ENCODE measurements at regions not wholly inside any gene's neighbourhood (a gene's known extent, or its start where the extent isn't known, plus 50 kb on each side); places are given as distances from the start of the nearest gene placed in this dataset.
"Not testable (repeated sequence)": the region's sequence is repeated elsewhere in the genome, so short reads cannot be mapped to it uniquely, and the experiment has no call there.

- H3K9me3 ChIP-seq, result no peaks in the 10 kb centered on the region
- H3K27me3 ChIP-seq, result no peaks in the 10 kb centered on the region
- H3K4me1 ChIP-seq, result peaks cover 0 to 13% (median 0%) of the 10 kb centered on the region in 4 donors
- DNase-seq, result peak in 1 of 2 donors; percentile 42
- H3K4me3 ChIP-seq, result peak overlapping the region in 3 of 4 donors; percentile 13 to 28 (median 17)
- peak overlapping the region; percentile 52 to 81 (median 66) for H3K27ac ChIP-seq
- TF ChIP-seq CTCF (IDR thresholded peaks at IDR 0.05) (no peak), EP300 (IDR thresholded peaks at IDR 0.05) (peak in 1 of 4 donors; percentile 1)
- 64 to 80% methylated on average over 16 of the region's 16 CpGs for WGBS, 2 donors
- peak; percentile 40 to 71 for ATAC-seq (ENCODE audit: low FRiP score in 2 of 2)
- no peaks in the 10 kb centered on the region for H3K36me3 ChIP-seq
These were observed 64.4 kb upstream of the TMEM170B start for GRCh38 chr6:11473008-11473740.

GRCh38 chr6:11471261-11471660 is 66.3 kb upstream of the TMEM170B start:
- H3K27me3 ChIP-seq, result no peaks in the 10 kb centered on the region
- H3K36me3 ChIP-seq, result no peaks in the 10 kb centered on the region
- no peaks in the 10 kb centered on the region for H3K9me3 ChIP-seq
- H3K4me1 ChIP-seq, result peaks cover 0 to 13% (median 0%) of the 10 kb centered on the region in 4 donors
- no peak overlapping the region for H3K27ac ChIP-seq
- DNase-seq (no peak), ATAC-seq (ENCODE audit: low FRiP score in 2 of 2) (no peak)
- no peak overlapping the region for H3K4me3 ChIP-seq
- TF ChIP-seq CTCF (IDR thresholded peaks at IDR 0.05) (no peak), POLR2AphosphoS5 (IDR thresholded peaks at IDR 0.05) (no peak), POLR2A (IDR thresholded peaks at IDR 0.05) (no peak), EP300 (IDR thresholded peaks at IDR 0.05) (no peak)
- WGBS, 2 donors, result 90 to 91% methylated on average over 4 of the region's 4 CpGs

- DNase-seq (no peak), ATAC-seq (ENCODE audit: low FRiP score in 2 of 2) (no peak)
- no peak overlapping the region for H3K27ac ChIP-seq
- 96% methylated on average over 1 of the region's 1 CpG for WGBS, 2 donors
- no peaks in the 10 kb centered on the region for H3K9me3 ChIP-seq
- no peak overlapping the region for H3K4me3 ChIP-seq
- no peaks in the 10 kb centered on the region for H3K36me3 ChIP-seq
- TF ChIP-seq POLR2AphosphoS5 (IDR thresholded peaks at IDR 0.05), result no peak
- no peak for TF ChIP-seq EP300 (IDR thresholded peaks at IDR 0.05)
- TF ChIP-seq CTCF (IDR thresholded peaks at IDR 0.05), result no peak
- TF ChIP-seq POLR2A (IDR thresholded peaks at IDR 0.05), result no peak
- H3K27me3 ChIP-seq, result no peaks in the 10 kb centered on the region
- H3K4me1 ChIP-seq, result peaks cover 0 to 9% (median 0%) of the 10 kb centered on the region in 4 donors
These were observed 67.9 kb upstream of the TMEM170B start for GRCh38 chr6:11469684-11470083.

- not testable (repeated sequence) for H3K27ac ChIP-seq; H3K4me1 ChIP-seq; ATAC-seq (ENCODE audit: low FRiP score in 2 of 2); DNase-seq; H3K36me3 ChIP-seq; H3K9me3 ChIP-seq; H3K4me3 ChIP-seq; H3K27me3 ChIP-seq
- 65 to 66% methylated on average over 4 of the region's 4 CpGs for WGBS, 2 donors
These were observed 69.3 kb upstream of the TMEM170B start for GRCh38 chr6:11468271-11468670.

- Histone ChIP-seq H3K9me3 (no peaks in the 10 kb centered on the region), H3K36me3 (no peaks in the 10 kb centered on the region), H3K4me1 (peaks cover 9 to 13% (median 12%) of the 10 kb centered on the region in 4 donors), H3K27me3 (no peaks in the 10 kb centered on the region), H3K4me3 (no peak overlapping the region), H3K27ac (no peak overlapping the region)
- DNase-seq, result no peak
- ATAC-seq (ENCODE audit: low FRiP score in 2 of 2), result no peak
- TF ChIP-seq EP300 (IDR thresholded peaks at IDR 0.05) (no peak), CTCF (IDR thresholded peaks at IDR 0.05) (no peak), POLR2A (IDR thresholded peaks at IDR 0.05) (no peak), POLR2AphosphoS5 (IDR thresholded peaks at IDR 0.05) (no peak)
These were observed 70.2 kb upstream of the TMEM170B start for GRCh38 chr6:11467364-11467763.

All from upper lobe of left lung (tissue), 6 donors.